ENCODE measurements at regions not wholly inside any gene's neighbourhood (a gene's known extent, or its start where the extent isn't known, plus 50 kb on each side); places are given as distances from the start of the nearest gene placed in this dataset.

DNA sequence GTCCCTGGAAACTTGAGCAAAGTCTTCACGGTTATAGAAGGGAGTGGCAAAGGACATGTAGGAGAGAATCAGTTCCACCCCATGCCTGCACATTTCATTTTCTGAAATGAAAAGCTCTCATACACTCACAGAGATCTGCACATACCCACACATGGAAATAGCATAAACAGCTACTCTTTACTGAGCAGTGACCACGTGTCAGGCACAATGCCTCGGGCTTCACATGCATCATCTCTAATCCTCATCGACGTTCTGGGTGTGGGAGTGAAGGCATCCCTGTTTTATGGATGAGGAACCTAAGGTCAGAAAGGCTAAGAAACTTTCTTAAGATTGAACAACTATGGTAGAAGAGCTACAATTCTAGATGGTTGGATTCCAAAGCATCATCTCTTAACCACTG, 198.8 kb downstream of the DAD1 start:
- TF ChIP-seq, protein P1, sequence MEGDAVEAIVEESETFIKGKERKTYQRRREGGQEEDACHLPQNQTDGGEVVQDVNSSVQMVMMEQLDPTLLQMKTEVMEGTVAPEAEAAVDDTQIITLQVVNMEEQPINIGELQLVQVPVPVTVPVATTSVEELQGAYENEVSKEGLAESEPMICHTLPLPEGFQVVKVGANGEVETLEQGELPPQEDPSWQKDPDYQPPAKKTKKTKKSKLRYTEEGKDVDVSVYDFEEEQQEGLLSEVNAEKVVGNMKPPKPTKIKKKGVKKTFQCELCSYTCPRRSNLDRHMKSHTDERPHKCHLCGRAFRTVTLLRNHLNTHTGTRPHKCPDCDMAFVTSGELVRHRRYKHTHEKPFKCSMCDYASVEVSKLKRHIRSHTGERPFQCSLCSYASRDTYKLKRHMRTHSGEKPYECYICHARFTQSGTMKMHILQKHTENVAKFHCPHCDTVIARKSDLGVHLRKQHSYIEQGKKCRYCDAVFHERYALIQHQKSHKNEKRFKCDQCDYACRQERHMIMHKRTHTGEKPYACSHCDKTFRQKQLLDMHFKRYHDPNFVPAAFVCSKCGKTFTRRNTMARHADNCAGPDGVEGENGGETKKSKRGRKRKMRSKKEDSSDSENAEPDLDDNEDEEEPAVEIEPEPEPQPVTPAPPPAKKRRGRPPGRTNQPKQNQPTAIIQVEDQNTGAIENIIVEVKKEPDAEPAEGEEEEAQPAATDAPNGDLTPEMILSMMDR (IDR thresholded peaks at IDR 0.05 in 2 of 3, conservative IDR thresholded peaks at IDR 0.05 in 1 of 3; ENCODE audit: borderline replicate concordance in 1 of 3, insufficient read depth in 1 of 3, low read depth in 2 of 3, low read length in 2 of 3): no peak
- TF ChIP-seq, protein P2, sequence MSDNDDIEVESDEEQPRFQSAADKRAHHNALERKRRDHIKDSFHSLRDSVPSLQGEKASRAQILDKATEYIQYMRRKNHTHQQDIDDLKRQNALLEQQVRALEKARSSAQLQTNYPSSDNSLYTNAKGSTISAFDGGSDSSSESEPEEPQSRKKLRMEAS (IDR thresholded peaks at IDR 0.05): no peak
- TF ChIP-seq EZH2 (IDR thresholded peaks at IDR 0.05) (no peak), SRF (IDR thresholded peaks at IDR 0.05; ENCODE audit: low read depth) (no peak), SP1 (IDR thresholded peaks at IDR 0.05; ENCODE audit: low read depth) (no peak), POLR2AphosphoS5 (IDR thresholded peaks at IDR 0.05; ENCODE audit: low read depth, low read length) (no peak), CBX3 (IDR thresholded peaks at IDR 0.05; ENCODE audit: low read depth) (no peak)
